GM19025 (cell line): ENCODE measurements at regions not wholly inside any gene's neighbourhood (a gene's known extent, or its start where the extent isn't known, plus 50 kb on each side); places are given as distances from the start of the nearest gene placed in this dataset.
"Not testable (repeated sequence)": the region's sequence is repeated elsewhere in the genome, so short reads cannot be mapped to it uniquely, and the experiment has no call there.

Experiments
- ATAC-seq: cut with Tn5 transposase; IDR thresholded peaks from one replicate; pipeline ENCODE4 v1.9.1; 2021; ENCODE audit warnings: mild to moderate bottlenecking, low read depth, moderate library complexity; ENCODE audit not compliant: unreplicated experiment

GRCh38 chr7:32816409-32816948 is 75.1 kb downstream of the KBTBD2 start:
- ATAC-seq: not testable (repeated sequence)

GRCh38 chr7:32814779-32815178 is 76.8 kb downstream of the KBTBD2 start:
- ATAC-seq: not testable (repeated sequence)

GRCh38 chr7:32809871-32810270 is 81.7 kb downstream of the KBTBD2 start:
- ATAC-seq: no peak

GRCh38 chr7:32809347-32809746 is 82.2 kb downstream of the KBTBD2 start:
- no peak for ATAC-seq

GRCh38 chr7:32803406-32804141 is 88.0 kb downstream of the KBTBD2 start:
- no peak for ATAC-seq

- ATAC-seq: no peak
Measured at GRCh38 chr7:32802305-32802910, 89.2 kb downstream of the KBTBD2 start.

GRCh38 chr7:32793053-32793452 is 98.5 kb downstream of the KBTBD2 start:
- not testable (repeated sequence) for ATAC-seq

GRCh38 chr7:32790766-32791430 is 100.7 kb downstream of the KBTBD2 start:
- not testable (repeated sequence) for ATAC-seq

GRCh38 chr7:32789266-32789665 is 102.3 kb downstream of the KBTBD2 start:
- not testable (repeated sequence) for ATAC-seq

- ATAC-seq: not testable (repeated sequence)
Measured at GRCh38 chr7:32788174-32788573, 103.4 kb downstream of the KBTBD2 start.

- ATAC-seq: not testable (repeated sequence)
Measured at GRCh38 chr7:32785365-32785944, 106.1 kb downstream of the KBTBD2 start.

GRCh38 chr7:32779895-32780294 is 111.7 kb downstream of the KBTBD2 start:
- ATAC-seq: not testable (repeated sequence)

GRCh38 chr7:32779167-32779566 is 112.4 kb downstream of the KBTBD2 start:
- no peak for ATAC-seq

- ATAC-seq: not testable (repeated sequence)
Measured at GRCh38 chr7:32777041-32777666, 114.4 kb downstream of the KBTBD2 start.

GRCh38 chr7:32776318-32776717 is 115.2 kb downstream of the KBTBD2 start:
- ATAC-seq: not testable (repeated sequence)

GRCh38 chr7:32775809-32776208 is 115.8 kb downstream of the KBTBD2 start:
- ATAC-seq: not testable (repeated sequence)

GRCh38 chr7:32774541-32774951 is 117.0 kb downstream of the KBTBD2 start:
- ATAC-seq: no peak

- not testable (repeated sequence) for ATAC-seq
Measured at GRCh38 chr7:32768866-32769510, 122.6 kb downstream of the KBTBD2 start.

GRCh38 chr7:32768338-32768737 is 123.2 kb downstream of the KBTBD2 start:
- ATAC-seq: not testable (repeated sequence)
